Neural progenitor cell (in vitro differentiated cells): ENCODE measurements at regions not wholly inside any gene's neighbourhood (a gene's known extent, or its start where the extent isn't known, plus 50 kb on each side); places are given as distances from the start of the nearest gene placed in this dataset.

Experiments
- DNase-seq: peaks from one replicate; pipeline ENCODE4 v3.0.0-alpha.2; 2016; ENCODE audit warnings: low spot score
- H2AFZ ChIP-seq: fragments of 200-600 bp; sonication (generic); replicated peaks from 2 replicates; pipeline ENCODE4 v1.6.1; 2016; ENCODE audit warnings: antibody characterized with exemption
- H3F3A ChIP-seq: fragments of 200-600 bp; sonication (generic); 2 replicates; pipeline ENCODE4 v1.6.1; 2016; ENCODE audit warnings: antibody characterized with exemption, low read depth
- H3K27ac ChIP-seq: fragments of 200-600 bp; sonication (generic); 2 replicates; pipeline ENCODE4 v1.5.1; 2016; ENCODE audit warnings: mild to moderate bottlenecking
- H3K27me3 ChIP-seq: fragments of 200-600 bp; sonication (generic); 2 replicates; pipeline ENCODE4 v1.6.1; 2016; ENCODE audit warnings: mild to moderate bottlenecking, moderate library complexity
- H3K36me3 ChIP-seq: fragments of 200-600 bp; sonication (generic); 2 replicates; pipeline ENCODE4 v1.5.1; 2016
- H3K4me1 ChIP-seq: fragments of 200-600 bp; sonication (generic); 2 replicates; pipeline ENCODE4 v1.6.1; 2016; ENCODE audit warnings: mixed run types
- H3K4me2 ChIP-seq: fragments of 200-600 bp; sonication (generic); 2 replicates; pipeline ENCODE4 v1.6.1; 2016
- H3K4me3 ChIP-seq: fragments of 200-600 bp; sonication (generic); 2 replicates; pipeline ENCODE4 v1.5.1; 2016
- H3K79me2 ChIP-seq: fragments of 200-600 bp; sonication (generic); 2 replicates; pipeline ENCODE4 v1.6.1; 2016; ENCODE audit warnings: low read depth
- H3K9ac ChIP-seq: fragments of 200-600 bp; sonication (generic); 2 replicates; pipeline ENCODE4 v1.6.1; 2016
- H3K9me3 ChIP-seq: fragments of 200-600 bp; sonication (generic); 2 replicates; pipeline ENCODE4 v1.5.1; 2016; ENCODE audit warnings: low read depth
- H4K20me1 ChIP-seq: fragments of 200-600 bp; sonication (generic); 2 replicates; pipeline ENCODE4 v1.6.1; 2016; ENCODE audit warnings: low read depth
- H3K27ac Mint-ChIP-seq: 3 replicates; pipeline ENCODE4 v1.8.0; 2021; ENCODE audit warnings: mixed read lengths
- H3K27me3 Mint-ChIP-seq: 2 replicates; pipeline ENCODE4 v1.8.0; 2022; ENCODE audit warnings: low read depth, mild to moderate bottlenecking, inconsistent platforms, moderate library complexity, mixed read lengths; ENCODE audit not compliant: insufficient read depth
- H3K36me3 Mint-ChIP-seq: 3 replicates; pipeline ENCODE4 v1.8.0; 2021; ENCODE audit warnings: mixed read lengths
- H3K4me1 Mint-ChIP-seq: 3 replicates; pipeline ENCODE4 v1.8.0; 2021; ENCODE audit warnings: mixed read lengths
- H3K4me3 Mint-ChIP-seq: 3 replicates; pipeline ENCODE4 v1.8.0; 2021; ENCODE audit warnings: mild to moderate bottlenecking, moderate library complexity, mixed read lengths
- H3K9me3 Mint-ChIP-seq: 3 replicates; pipeline ENCODE4 v1.8.0; 2020; ENCODE audit warnings: mixed read lengths
- EZH2 ChIP-seq: fragments of 200-600 bp; sonication (generic); IDR thresholded peaks from 2 replicates; pipeline ENCODE4 v1.6.1; 2017; ENCODE audit warnings: antibody characterized with exemption, mild to moderate bottlenecking, moderate library complexity
- EZH2phosphoT487 ChIP-seq: fragments of 200-600 bp; sonication (generic); IDR thresholded peaks from 2 replicates; pipeline ENCODE4 v1.6.1; 2017; ENCODE audit warnings: antibody characterized with exemption
- TF ChIP-seq, protein P1 (sequence below): fragments of 200-600 bp; sonication (generic); IDR thresholded peaks from 2 replicates; pipeline ENCODE4 v1.5.1; 2017; ENCODE audit warnings: antibody characterized with exemption, mild to moderate bottlenecking

- Mint-ChIP-seq H3K36me3 (no peaks in the 10 kb centered on the region), H3K27ac (no peak overlapping the region), H3K27me3 (peaks cover 3% of the 10 kb centered on the region), H3K4me3 (no peak overlapping the region), H3K9me3 (no peaks in the 10 kb centered on the region), H3K4me1 (no peaks in the 10 kb centered on the region)
- Histone ChIP-seq H3K9ac (no peak overlapping the region), H3K27ac (no peak overlapping the region), H3K4me3 (no peak overlapping the region), H3K9me3 (no peaks in the 10 kb centered on the region), H3K79me2 (no peaks in the 10 kb centered on the region), H3K4me2 (no peak overlapping the region), H3K27me3 (no peaks in the 10 kb centered on the region), H4K20me1 (no peaks in the 10 kb centered on the region), H2AFZ (no peak overlapping the region), H3K4me1 (no peaks in the 10 kb centered on the region), H3K36me3 (no peaks in the 10 kb centered on the region), H3F3A (no peaks in the 10 kb centered on the region)
- TF ChIP-seq, protein P1, sequence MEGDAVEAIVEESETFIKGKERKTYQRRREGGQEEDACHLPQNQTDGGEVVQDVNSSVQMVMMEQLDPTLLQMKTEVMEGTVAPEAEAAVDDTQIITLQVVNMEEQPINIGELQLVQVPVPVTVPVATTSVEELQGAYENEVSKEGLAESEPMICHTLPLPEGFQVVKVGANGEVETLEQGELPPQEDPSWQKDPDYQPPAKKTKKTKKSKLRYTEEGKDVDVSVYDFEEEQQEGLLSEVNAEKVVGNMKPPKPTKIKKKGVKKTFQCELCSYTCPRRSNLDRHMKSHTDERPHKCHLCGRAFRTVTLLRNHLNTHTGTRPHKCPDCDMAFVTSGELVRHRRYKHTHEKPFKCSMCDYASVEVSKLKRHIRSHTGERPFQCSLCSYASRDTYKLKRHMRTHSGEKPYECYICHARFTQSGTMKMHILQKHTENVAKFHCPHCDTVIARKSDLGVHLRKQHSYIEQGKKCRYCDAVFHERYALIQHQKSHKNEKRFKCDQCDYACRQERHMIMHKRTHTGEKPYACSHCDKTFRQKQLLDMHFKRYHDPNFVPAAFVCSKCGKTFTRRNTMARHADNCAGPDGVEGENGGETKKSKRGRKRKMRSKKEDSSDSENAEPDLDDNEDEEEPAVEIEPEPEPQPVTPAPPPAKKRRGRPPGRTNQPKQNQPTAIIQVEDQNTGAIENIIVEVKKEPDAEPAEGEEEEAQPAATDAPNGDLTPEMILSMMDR: no peak
- TF ChIP-seq EZH2phosphoT487 (no peak), EZH2 (no peak)
- no peak for DNase-seq
Measured at GRCh38 chr2:226607379-226607778, 192.2 kb downstream of the IRS1 start.

GRCh38 chr2:226605642-226606041 lies 194.0 kb downstream of the IRS1 start:
- Mint-ChIP-seq H3K36me3 (no peaks in the 10 kb centered on the region), H3K27me3 (peaks cover 3% of the 10 kb centered on the region), H3K9me3 (no peaks in the 10 kb centered on the region), H3K27ac (no peak overlapping the region), H3K4me3 (no peak overlapping the region), H3K4me1 (peaks cover 3% of the 10 kb centered on the region)
- no peaks in the 10 kb centered on the region for H3F3A ChIP-seq
- no peak for DNase-seq
- no peaks in the 10 kb centered on the region for H3K36me3 ChIP-seq
- H3K27me3 ChIP-seq: no peaks in the 10 kb centered on the region
- H3K79me2 ChIP-seq: no peaks in the 10 kb centered on the region
- no peak overlapping the region for H3K4me3 ChIP-seq
- H3K4me1 ChIP-seq: no peaks in the 10 kb centered on the region
- no peaks in the 10 kb centered on the region for H4K20me1 ChIP-seq
- H2AFZ ChIP-seq: no peak overlapping the region
- no peak overlapping the region for H3K4me2 ChIP-seq
- H3K9me3 ChIP-seq: no peaks in the 10 kb centered on the region
- TF ChIP-seq EZH2 (no peak), EZH2phosphoT487 (no peak)
- TF ChIP-seq, protein P1: no peak
- H3K9ac ChIP-seq: no peak overlapping the region
- no peak overlapping the region for H3K27ac ChIP-seq

GRCh38 chr2:226603606-226604005 lies 196.0 kb downstream of the IRS1 start:
- Histone ChIP-seq H3K9me3 (no peaks in the 10 kb centered on the region), H4K20me1 (no peaks in the 10 kb centered on the region), H3K27me3 (no peaks in the 10 kb centered on the region), H3K9ac (no peak overlapping the region), H3K79me2 (no peaks in the 10 kb centered on the region), H3K27ac (no peak overlapping the region), H3K36me3 (no peaks in the 10 kb centered on the region), H3K4me2 (no peak overlapping the region), H2AFZ (no peak overlapping the region), H3F3A (no peaks in the 10 kb centered on the region), H3K4me3 (no peak overlapping the region), H3K4me1 (no peaks in the 10 kb centered on the region)
- Mint-ChIP-seq H3K4me1 (peaks cover 9% of the 10 kb centered on the region), H3K27ac (no peak overlapping the region), H3K4me3 (no peak overlapping the region), H3K36me3 (no peaks in the 10 kb centered on the region), H3K9me3 (no peaks in the 10 kb centered on the region), H3K27me3 (peaks cover 3% of the 10 kb centered on the region)
- TF ChIP-seq EZH2 (no peak), EZH2phosphoT487 (no peak)
- TF ChIP-seq, protein P1: no peak
- DNase-seq: no peak
